ENCODE measurements at regions not wholly inside any gene's neighbourhood (a gene's known extent, or its start where the extent isn't known, plus 50 kb on each side); places are given as distances from the start of the nearest gene placed in this dataset.

DNA sequence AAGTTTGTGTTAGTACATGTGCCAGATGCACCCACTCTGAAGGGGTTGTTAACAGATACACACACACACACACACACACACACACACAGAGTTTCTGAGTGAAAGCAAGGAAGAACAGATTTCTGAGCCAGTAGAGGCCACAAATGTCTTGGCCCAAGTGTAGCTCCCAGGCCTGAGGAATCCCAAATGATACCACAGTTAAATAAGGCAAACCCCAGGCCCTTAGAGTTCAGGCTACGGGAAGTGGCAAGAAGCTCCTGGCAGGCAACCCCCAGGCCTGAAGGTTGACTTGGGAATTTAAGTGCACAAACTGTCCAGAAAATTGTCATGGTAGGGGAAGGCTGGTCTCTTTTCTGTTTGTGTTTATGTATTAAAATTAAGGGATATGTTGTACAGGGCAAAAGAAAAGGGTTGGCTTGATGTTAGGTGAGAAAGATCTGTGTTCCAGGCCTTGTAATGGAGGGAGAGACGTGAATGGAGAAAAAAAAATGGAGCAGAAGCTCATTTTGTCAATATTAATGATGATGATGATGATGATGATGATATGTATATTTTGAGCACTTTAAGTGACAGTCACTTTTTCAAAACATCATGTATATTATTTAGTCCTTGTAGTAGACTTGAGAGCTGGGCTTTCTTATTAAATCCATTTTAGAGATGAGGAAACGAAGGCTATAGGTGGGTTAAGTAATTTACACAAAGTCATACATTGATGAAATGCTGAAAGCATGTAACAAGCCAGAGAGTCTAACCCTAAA is 317.0 kb upstream of the JAG1 start:
- DNase-seq (ENCODE audit: low spot score) = no peak

DNA sequence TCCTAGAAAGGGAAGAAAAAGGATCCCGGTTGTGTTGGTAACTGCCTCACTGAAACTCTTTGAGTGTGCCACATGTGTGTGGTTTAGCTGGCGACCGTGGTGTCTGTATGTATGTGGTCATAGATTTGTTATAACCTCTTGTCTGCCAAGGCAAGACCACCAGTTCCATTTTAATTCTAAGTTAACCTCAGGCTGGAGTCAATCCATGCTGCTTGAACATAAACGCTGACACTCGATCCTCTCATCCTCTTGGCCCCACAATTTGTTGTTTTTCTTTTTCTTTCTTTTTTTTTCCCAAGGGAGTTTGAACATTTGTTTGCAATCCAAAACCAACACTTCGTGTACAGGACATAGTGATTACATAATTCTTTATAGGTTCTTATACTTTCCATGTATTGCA is 318.9 kb upstream of the JAG1 start:
- no peak for DNase-seq (ENCODE audit: low spot score)

DNA sequence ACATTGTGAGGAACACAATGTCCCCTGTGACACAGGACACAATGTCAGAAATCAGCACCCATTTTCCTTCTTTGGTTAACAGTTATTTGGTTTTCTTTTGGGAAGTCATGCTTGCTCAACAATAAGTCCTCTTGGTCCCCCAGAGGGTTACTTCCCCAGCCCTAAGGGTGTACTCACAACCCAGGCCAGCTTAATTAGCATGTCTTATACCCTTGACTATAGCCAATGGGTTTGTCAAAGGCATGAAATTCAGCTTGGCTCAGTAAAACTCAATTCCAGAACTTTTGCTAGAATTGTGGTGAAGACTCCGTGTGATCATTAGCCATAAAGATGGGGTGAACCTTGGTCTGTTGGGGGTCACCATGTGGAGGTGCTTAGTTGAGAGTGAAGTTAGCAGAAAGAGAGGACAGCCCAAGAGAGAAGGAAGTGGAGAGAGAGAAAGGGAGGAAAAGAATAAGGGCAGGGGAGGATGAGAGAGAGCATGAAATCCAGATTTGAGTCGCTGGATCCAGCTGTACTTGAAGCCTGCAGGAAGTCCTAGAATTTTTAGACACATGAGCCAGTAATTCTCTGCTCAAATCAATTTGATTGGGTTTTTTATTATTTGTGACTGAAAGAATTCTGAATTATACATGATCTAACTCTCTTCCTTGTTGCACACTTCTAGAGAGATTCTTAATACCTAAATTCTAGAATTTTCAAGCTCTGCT is 321.3 kb upstream of the JAG1 start:
- no peak for DNase-seq (ENCODE audit: low spot score)

DNA sequence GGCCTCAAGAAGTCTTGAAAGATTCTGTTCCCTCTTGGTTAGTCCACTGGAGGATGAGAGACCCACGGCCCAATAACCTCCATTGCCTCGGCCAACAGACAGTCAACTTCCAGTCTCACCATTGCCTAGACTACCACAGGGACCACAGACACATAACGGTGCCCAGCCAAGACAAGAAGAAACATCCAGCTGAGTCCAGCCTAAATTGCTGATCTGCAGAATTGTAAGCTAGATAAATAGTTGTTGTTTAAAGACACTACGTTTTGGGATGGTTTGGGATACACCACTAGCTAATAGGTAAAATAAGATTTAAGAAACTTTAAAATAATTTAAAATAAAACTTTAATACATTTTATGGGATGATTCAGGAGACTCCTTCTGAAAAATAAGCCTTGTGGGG is 324.7 kb upstream of the JAG1 start:
- DNase-seq (ENCODE audit: low spot score) = no peak

DNA sequence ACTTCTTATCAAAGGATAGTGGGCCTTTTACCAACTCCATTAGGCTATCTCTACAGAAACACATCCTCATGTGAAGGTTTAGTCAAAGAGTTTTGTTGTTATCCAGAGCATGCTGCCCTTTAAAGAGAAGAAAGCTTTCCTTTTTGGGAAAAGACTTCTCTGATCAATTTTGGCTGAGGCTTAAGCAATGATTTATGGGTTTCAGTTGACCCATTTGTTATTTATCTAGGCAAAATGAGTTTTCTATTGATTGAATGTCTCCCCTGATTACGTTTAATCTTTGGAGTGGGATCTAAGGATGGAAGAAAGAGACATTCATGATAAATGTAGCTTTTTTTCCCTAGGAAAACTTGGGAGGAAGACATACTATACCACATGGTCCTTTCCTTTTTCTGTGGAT is 326.6 kb upstream of the JAG1 start:
- no peak for DNase-seq (ENCODE audit: low spot score)

DNA sequence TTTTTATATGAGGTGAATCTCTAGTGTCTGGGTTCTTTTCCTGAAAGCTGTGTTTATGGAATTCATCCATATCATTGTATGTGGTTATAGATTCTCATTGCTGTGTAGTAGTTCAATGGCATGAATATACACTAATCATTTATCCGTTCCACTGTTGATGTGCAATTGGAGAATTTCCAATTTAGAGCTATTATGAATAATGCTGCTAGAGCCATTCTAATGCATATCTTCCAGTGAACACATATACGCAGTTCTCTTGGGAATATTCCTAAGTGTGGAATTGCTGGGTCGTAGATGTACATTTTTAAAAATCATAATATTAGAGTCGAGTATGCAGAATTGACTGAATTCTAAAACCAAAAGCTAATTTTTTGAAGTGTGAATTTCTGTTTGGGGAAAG is 327.5 kb upstream of the JAG1 start:
- DNase-seq (ENCODE audit: low spot score) = no peak

DNA sequence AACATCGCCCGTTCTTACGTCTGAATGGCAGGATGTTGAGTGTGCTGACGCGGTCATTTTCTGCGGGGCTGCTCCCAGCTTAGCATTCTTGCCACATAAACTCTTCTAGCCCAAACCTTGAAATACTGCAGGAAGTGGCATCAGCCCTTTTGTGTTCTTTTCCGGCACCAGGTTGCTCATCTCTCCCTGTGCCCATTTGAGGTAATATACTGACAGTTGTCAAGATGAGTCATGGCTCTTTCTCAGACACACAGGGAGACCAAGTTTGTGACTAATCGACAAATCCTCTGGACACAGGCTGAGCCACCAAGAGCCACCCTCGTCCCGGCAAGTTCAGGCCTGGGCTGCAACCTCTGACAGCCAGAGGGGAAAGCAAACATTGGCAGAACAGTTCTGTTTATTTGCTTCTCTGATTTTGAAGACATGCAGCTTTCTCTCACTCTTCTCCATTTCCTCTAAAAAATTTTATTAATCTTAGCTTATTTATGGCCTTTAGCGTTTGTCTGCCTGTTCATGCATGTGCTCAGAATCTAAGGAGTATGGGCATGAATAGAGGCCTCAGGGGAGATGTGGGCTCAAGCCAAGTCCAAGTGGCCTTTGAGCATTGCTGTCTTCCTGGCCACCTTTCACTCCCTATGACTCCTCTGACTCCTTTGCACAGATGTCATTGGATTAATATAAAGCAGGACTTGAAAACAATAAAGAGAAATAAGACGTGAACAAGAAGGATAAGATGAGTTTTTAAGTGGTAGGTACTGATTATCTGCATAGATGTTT is 328.2 kb upstream of the JAG1 start:
- DNase-seq (ENCODE audit: low spot score) = no peak

DNA sequence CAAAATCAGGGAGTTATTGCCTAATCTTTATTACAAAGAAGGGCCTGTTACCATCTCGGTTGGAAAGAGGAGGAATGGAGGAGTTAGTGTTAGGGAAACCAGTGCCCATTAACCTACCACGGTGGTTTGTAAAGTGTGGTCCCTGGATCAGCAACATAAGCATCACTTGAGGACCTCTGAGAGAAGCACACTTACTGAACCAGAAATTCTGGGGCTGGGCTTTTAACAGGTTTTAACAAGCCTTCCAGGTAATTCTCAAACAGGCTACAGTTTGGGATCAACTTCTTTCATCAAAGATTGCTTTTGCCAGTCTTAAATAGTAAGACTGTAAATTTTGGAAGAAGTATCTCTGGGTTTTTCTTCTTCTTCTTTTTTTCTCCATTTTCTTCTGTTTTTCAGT is 329.5 kb upstream of the JAG1 start:
- DNase-seq (ENCODE audit: low spot score) = no peak

DNA sequence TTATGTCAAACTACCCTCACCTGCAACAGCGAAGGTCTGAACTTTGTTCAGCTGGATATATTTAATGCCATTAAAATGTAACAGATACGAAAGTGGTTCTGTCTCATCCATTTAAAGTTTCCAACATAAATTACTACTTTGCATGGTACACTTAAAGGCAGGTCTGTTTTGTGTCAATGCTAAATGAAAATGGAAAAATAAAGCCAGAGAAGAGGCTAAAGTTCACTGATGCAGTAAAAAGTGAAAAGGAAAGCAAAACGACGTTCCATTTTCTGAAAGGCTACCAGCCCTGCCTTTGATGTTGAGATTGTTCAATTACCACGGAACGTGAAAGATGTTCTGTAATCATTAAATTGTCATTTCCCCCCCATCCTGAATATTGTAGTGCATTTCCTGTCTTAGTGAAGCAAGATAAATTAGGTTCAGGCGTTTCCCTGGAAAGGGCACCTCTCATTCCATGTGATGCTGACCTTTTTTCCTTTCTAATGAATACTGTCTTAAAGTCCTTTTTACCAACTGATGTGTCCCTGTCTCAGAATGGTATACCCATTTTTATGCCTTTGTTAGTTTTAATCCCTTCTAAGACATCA is 334.7 kb upstream of the JAG1 start:
- DNase-seq (ENCODE audit: low spot score) = no peak

DNA sequence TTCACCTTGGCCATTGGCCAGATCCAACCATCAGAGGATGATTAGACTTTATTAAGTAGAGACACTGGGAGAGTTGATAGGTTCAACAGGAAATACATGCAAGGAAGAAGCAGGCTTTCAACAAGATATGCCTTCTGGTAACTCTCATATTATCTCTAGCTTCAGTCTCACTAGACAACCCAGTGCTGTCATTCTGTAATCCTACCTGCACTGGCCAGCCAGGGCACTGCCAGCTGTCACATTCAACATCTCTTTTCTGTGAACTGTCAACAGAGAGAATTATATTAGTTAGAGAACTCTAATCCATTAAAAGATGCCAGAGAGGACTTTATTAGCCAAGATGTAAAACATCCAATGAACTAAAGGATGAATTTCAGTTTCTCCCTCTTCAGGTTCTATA is 337.9 kb upstream of the JAG1 start:
- no peak for DNase-seq (ENCODE audit: low spot score)

DNA sequence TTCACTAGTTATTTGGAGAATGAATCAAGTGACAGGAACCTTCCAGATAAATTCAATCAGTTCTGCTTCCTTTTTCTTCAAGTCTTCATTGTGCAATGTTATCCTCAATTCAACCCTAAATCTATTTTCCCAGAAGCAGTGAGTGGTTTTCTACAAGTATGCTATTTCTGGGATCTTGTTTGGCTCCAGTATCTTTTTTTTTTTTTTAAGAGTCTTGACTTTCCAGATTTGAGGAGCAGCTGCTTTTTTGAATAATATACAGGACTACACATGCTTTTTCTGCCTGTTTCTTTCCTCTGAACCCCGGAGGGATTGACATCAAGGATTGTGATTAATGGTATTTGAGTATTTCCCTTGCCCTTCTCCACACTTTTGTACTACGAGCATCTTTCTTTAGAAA is 339.2 kb upstream of the JAG1 start:
- DNase-seq (ENCODE audit: low spot score) = no peak

DNA sequence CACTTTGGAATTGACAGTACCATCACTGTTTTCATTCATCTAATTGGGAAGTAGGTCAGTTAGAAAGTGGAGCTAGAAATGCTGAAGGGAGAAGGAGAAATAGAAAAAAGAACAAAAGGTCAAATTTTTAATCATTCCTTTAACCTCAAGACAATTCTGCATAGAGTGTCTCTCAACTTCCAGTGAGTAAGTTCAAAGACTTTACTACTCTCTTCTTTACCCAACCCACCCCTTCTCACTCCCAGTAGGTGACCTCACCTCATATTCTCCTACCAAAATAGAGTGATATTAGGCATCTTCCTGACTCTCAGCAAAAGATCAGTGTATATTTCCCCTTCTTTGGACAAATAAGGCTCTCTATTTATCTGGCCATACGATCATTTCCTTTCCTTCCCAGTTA is 340.0 kb upstream of the JAG1 start:
- no peak for DNase-seq (ENCODE audit: low spot score)

DNA sequence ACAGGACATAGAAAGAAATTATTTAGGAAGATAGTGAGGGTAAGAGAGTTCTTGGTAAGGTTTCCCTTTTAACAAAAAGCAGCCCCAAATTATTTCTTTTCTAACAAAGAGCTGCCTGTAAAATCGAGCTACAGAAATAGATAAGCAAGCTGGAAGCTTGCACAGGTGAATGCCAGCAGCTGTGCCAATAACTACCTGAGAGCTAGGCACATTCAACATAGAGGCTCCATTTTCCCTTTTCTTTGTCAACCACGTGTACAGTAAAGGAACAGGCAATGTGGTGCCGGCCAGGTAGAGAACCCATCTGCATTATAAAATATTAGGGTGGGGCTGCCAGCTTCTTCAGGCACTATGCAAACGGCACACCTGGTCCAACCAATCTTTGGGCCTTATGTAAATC is 341.6 kb upstream of the JAG1 start:
- DNase-seq (ENCODE audit: low spot score) = no peak

DNA sequence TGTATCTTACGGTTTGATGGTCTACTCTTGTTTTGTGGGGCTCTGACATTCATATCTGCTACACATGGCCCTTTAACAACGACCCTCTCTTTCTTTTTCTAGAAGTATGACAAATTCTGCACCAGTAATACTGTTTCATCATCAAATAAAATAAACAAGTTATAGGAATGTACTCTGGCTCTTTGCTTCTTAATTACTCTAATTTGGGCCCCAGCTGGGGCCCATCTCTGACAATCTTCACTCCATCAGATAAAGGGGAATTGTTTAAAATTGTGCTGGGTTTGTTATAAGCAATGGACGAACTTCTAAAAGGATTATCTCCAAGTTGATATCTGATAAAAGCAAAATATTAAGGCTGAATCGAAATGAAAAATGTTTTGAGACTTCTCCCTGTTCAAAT is 343.6 kb upstream of the JAG1 start:
- no peak for DNase-seq (ENCODE audit: low spot score)

DNA sequence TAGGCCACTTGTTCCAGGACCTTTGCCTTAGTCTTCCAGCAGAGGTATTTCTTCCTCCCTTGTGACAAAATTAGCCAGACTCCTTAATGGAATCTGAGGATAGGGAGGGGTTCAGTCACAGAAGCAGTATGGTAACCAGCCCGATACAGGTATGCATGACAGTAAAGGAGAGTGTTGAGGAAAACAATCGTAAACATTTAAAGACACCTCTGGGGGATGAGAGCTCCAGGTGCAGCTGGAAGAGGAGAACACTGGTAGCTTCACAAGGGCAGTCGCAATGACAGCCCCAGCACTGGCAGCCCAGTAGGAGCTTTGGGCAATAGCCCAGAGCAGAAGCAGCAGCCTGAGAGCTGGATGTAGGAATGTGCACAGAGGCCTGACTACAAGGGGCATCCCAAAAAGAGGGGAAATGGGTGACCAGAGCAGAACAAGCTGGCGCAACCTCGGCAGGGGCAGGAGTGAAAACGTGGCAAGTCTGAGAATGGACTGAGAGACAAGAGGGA is 344.9 kb upstream of the JAG1 start:
- DNase-seq (ENCODE audit: low spot score) = no peak

DNA sequence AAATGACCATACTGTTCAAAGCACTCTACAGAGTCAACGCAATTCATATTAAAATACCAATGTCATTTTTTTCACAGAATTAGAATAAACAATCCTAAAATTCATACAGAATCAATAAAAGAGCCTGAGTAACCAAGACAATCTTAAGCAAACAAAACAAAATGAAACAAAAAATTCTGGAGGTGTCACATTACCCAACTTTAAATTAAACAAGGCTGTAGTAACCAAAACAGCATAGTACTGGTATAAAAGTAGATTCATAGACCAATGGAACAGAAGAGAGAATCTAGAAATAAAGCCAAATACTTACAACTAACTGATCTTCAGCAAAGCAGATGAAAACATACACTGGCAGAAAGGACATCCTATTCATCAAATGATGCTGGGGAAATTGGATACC is 346.9 kb upstream of the JAG1 start:
- no peak for DNase-seq (ENCODE audit: low spot score)

DNA sequence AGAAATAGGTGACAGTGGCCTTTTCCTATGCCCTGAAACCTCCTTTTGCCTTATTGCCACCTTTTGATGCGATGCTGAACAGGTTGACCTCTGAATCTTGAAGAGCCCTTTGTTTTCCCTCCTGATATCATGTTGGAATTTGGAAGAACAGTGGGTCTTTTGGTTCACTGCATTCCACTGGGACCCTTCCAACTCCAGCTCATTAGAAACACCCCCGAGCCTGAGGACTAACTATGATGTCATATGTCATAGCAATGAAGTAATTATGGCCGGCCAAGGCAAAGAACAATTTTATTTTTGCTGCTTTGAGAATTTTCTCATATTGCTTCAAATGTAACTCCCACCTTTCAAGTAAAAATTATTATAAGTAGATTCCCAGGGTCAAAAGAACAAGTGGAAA is 353.4 kb upstream of the JAG1 start:
- DNase-seq (ENCODE audit: low spot score) = no peak

DNA sequence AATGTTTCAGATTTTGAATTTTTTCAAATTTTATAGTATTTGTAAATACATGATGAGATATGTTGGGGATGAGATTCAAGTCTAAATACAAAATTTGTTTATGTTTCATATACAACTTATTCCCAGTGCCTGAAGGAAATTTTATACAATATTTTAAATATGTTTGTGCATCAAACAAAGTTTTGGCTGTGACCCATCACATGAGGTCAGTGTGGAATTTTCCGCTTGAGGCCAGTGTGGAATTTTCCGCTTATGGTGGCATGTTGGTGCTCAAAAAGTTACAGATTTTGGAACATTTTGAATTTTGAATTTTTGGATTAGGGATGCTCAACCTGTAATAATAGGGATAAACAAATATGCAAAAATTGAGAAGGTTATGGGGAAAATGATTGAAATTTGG is 356.6 kb upstream of the JAG1 start:
- DNase-seq (ENCODE audit: low spot score) = no peak

DNA sequence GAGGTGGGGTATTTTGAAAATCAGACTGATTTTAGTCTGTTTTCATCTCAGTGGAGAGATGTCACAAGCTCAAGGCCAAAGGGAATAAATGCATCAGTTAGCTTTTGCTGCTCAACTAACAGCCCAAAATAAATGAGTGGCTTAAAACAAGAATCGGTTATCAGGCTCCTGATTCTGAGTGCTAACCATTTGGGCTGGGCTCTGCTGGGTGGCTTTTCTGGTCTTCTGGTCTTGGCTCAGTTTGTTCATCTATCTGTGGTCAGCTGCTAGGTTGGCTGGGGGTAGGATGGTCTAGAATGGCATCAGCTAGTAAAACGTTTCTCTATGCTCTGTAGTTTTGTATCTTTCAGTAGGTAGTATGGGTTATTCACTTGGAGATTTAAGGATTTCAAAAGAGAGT is 357.5 kb upstream of the JAG1 start:
- DNase-seq (ENCODE audit: low spot score) = no peak

DNA sequence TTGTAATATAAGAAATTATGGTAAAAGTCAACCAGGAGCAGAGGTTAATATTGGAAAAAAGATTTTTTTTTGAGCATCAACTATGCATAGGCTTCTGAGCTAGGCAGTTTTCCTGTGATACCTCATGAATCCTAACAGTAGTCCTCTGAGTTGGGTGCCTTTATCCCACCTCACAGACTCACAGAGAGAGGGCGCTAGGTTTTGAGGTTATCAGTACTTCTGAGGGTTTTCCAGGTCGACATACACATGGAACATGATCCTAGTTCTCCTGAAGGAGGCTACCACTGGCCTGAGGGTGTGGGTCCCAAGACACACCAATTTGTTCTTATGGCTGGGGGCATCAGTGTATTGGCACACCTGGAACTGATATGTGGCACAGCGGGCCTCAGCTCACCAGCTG is 358.8 kb upstream of the JAG1 start:
- no peak for DNase-seq (ENCODE audit: low spot score)

DNA sequence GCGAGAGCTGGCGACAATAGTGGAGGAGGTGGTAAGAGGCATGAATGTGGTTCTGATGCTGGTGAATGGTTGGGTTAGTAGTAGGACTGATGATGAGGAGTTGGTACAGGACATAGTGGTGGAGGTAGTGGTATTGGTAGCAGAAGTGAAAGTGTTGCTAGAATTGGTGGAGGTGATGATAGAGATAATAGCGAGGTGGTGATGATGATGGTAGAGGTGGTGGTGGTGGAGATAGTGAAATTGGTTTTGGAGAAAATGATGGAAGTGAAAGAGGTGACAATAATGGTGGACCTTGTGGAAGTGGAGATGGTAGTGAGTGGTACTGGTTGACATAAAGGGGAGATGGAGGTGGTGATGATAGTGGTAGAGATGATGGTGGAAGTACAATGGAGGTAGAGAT is 360.2 kb upstream of the JAG1 start:
- DNase-seq (ENCODE audit: low spot score) = no peak

DNA sequence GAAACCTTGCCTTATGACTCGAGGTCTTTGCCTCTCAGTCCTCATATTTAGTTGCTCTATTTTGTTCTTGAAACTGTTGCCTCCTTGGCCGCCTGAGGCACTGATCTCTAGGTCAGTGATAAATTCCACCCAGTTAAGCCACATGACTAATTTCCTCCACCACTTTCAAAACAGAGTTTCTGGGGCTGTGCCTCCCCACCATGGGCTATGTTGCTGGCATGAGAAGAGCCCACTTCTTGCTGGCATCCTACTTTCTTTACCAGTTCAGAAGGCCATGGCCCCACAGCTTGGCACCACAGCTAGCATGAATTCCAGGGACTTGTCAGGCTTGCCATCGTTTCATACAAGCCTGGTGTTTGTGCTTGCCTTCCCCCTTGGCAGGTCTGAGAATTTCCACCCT is 361.4 kb upstream of the JAG1 start:
- no peak for DNase-seq (ENCODE audit: low spot score)

DNA sequence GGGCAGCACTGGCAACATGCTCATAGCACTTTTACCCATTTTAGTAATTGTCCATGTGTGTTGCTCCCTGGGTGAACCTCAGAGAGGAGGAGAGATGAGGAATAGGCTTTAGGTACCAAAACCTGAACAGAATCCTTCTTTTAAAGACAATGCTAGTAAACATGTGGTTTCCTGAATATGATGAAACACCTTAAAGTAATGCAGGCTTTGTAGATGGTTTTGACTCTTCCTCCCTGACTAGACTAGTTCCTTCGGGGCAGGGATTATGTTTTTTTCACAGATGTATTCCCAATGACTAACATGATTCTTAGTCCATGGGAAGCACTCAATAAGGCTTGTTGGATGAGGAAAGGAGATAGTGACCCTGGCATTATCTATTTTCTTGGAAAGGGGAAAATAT is 367.6 kb upstream of the JAG1 start:
- no peak for DNase-seq (ENCODE audit: low spot score)

All from NAMALWA (cell line).